Suprapubic skin (tissue), 4 donors: ENCODE measurements at regions not wholly inside any gene's neighbourhood (a gene's known extent, or its start where the extent isn't known, plus 50 kb on each side); places are given as distances from the start of the nearest gene placed in this dataset.

Experiments
- DNase-seq, 2 donors: peaks; one replicate each; pipeline ENCODE4 v3.0.0-alpha.2; 2019; ENCODE audit warnings: low spot score in 2 of 2
- H3K27ac ChIP-seq: fragments of 200-600 bp; sonication (generic); one replicate; pipeline ENCODE4 v1.5.1; 2019
- H3K27me3 ChIP-seq: fragments of 200-600 bp; sonication (generic); one replicate; pipeline ENCODE4 v1.5.1; 2019
- H3K36me3 ChIP-seq: fragments of 200-600 bp; sonication (generic); one replicate; pipeline ENCODE4 v1.5.1; 2019
- H3K4me1 ChIP-seq: fragments of 200-600 bp; sonication (generic); one replicate; pipeline ENCODE4 v1.5.1; 2019
- H3K4me3 ChIP-seq: fragments of 200-600 bp; sonication (generic); one replicate; pipeline ENCODE4 v1.5.1; 2019; ENCODE audit warnings: mild to moderate bottlenecking
- H3K9me3 ChIP-seq: fragments of 200-600 bp; sonication (generic); one replicate; pipeline ENCODE4 v1.5.1; 2019
- EP300 ChIP-seq: sonication (generic); formaldehyde crosslinking; IDR thresholded peaks from one replicate; pipeline ENCODE4 v1.6.1; 2017; ENCODE audit warnings: antibody characterized with exemption
- POLR2A ChIP-seq, 2 donors: fragments of 450-650 bp; IDR thresholded peaks; one replicate each; pipeline ENCODE4 v1.6.1; 2017; ENCODE audit warnings: antibody characterized with exemption in 2 of 2, mild to moderate bottlenecking in 2 of 2, moderate library complexity in 2 of 2
- POLR2AphosphoS5 ChIP-seq, 3 donors: sonication (generic); formaldehyde crosslinking; IDR thresholded peaks; one replicate each; pipeline ENCODE4 v1.6.1; 2017; ENCODE audit warnings: antibody characterized with exemption in 3 of 3
- WGBS: methylation state at CpG from one replicate; pipeline ENCODE4 v1.1.5; 2018; 5-methylcytosine and 5-hydroxymethylcytosine counted together
- TF ChIP-seq, protein P1 (sequence below), 2 donors: fragments of 200-600 bp in 1 of 2; fragments of 450-650 bp in 1 of 2; sonication (generic) in 1 of 2; IDR thresholded peaks; one replicate each; pipeline ENCODE4 v1.5.1; 2016 to 2019; ENCODE audit warnings: antibody characterized with exemption in 2 of 2, mild to moderate bottlenecking in 1 of 2, moderate library complexity in 1 of 2

DNA sequence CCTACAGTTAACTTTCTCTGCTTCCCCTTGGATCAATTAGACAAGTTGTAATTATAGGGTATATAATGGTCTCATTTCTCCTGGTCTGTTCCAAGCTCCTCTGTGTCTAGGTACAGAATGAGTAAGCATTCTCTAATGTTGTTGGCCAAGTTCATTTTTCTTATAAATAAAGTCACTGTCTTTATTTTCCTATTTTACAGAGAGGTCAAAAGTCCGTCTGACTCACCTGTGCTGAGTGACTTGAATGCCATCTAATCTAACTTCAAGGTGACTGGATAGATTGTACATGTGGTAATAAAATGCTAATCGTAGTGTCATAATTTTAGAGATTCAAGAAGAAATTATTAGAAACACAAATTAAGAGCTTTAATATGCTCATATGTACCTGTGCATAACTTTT is 500.2 kb downstream of the PDCD6IP start:
- Histone ChIP-seq H3K9me3 (no peaks in the 10 kb centered on the region), H3K27ac (no peak overlapping the region), H3K27me3 (no peaks in the 10 kb centered on the region), H3K4me3 (no peak overlapping the region), H3K36me3 (no peaks in the 10 kb centered on the region), H3K4me1 (no peaks in the 10 kb centered on the region)
- DNase-seq: no peak
- TF ChIP-seq POLR2A (IDR thresholded peaks at IDR 0.05) (no peak), EP300 (no peak), POLR2AphosphoS5 (IDR thresholded peaks at IDR 0.05) (no peak)
- TF ChIP-seq, protein P1, sequence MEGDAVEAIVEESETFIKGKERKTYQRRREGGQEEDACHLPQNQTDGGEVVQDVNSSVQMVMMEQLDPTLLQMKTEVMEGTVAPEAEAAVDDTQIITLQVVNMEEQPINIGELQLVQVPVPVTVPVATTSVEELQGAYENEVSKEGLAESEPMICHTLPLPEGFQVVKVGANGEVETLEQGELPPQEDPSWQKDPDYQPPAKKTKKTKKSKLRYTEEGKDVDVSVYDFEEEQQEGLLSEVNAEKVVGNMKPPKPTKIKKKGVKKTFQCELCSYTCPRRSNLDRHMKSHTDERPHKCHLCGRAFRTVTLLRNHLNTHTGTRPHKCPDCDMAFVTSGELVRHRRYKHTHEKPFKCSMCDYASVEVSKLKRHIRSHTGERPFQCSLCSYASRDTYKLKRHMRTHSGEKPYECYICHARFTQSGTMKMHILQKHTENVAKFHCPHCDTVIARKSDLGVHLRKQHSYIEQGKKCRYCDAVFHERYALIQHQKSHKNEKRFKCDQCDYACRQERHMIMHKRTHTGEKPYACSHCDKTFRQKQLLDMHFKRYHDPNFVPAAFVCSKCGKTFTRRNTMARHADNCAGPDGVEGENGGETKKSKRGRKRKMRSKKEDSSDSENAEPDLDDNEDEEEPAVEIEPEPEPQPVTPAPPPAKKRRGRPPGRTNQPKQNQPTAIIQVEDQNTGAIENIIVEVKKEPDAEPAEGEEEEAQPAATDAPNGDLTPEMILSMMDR (IDR thresholded peaks at IDR 0.05): no peak
- 79% methylated on average over 2 of the region's 2 CpGs for WGBS

DNA sequence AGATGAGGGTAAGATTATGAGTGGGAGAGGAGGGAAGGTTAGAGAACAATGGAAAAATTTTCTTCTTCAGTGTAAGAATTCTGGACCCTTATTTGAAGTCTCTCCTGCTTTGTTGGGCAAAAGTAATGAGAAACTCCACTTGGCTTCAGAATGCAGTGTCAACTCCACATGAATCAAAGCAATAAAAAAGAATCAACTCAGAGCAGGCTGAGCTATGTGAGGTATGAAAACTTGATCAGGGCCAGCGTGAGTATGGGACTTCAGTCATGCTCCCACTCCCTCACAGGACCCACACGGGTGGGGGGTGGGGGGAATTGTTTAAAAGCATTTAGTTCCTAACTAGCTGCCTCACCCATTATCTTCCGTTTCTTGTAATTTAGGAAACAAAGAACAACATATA is 502.2 kb downstream of the PDCD6IP start:
- WGBS: 29% methylated on average over 3 of the region's 3 CpGs
- DNase-seq: no peak
- H3K27me3 ChIP-seq: no peaks in the 10 kb centered on the region
- no peaks in the 10 kb centered on the region for H3K9me3 ChIP-seq
- no peak overlapping the region for H3K27ac ChIP-seq
- TF ChIP-seq, protein P1 (IDR thresholded peaks at IDR 0.05): no peak
- TF ChIP-seq EP300 (no peak), POLR2A (IDR thresholded peaks at IDR 0.05) (no peak), POLR2AphosphoS5 (IDR thresholded peaks at IDR 0.05) (no peak)
- no peaks in the 10 kb centered on the region for H3K4me1 ChIP-seq
- no peaks in the 10 kb centered on the region for H3K36me3 ChIP-seq
- no peak overlapping the region for H3K4me3 ChIP-seq

DNA sequence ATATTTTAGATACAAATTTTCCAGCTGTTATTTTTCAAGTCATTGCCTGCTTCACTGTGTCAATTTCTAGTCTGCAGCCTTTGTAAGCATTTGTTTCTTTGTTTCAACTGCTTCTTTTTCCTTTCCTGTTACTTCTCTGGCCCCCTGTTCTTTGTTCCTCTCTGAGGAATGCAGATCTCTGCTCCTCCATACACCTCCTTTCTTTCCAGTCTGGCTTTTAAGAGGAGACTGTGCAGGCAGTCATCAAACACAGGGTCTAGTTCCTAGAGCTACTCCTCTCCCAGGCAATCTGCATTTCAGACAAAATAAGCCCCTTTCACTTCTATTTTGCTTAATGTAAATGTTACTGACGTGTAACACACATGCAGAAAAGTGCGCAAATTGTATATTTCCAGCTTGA is 502.9 kb downstream of the PDCD6IP start:
- no peak for TF ChIP-seq POLR2A (IDR thresholded peaks at IDR 0.05)
- TF ChIP-seq, protein P1 (IDR thresholded peaks at IDR 0.05): no peak
- no peak for TF ChIP-seq POLR2AphosphoS5 (IDR thresholded peaks at IDR 0.05)
- no peak for TF ChIP-seq EP300
- DNase-seq: no peak
- 100% methylated on average over 2 of the region's 2 CpGs for WGBS

DNA sequence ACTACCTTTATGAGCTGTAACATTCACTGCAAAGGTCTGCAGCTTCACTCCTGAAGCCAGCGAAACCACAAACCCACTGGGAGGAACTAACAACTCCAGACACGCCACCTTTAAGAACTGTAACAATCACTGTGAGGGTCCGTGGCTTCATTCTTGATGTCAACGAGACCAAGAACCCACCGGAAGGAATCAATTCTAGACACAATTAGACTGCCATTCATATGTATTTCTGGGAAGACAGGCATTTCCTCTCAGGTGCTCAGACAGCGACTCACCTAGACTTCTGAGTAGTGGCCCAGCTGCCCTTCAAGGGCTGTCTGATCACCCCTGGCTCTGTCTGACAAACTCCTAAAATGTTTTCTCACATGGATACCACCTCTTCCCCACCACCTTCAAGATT is 506.8 kb downstream of the PDCD6IP start:
- no peak for DNase-seq
- Histone ChIP-seq H3K9me3 (no peaks in the 10 kb centered on the region), H3K4me3 (no peak overlapping the region), H3K27ac (no peak overlapping the region), H3K4me1 (no peaks in the 10 kb centered on the region), H3K36me3 (no peaks in the 10 kb centered on the region), H3K27me3 (no peaks in the 10 kb centered on the region)
- TF ChIP-seq POLR2A (IDR thresholded peaks at IDR 0.05): no peak
- TF ChIP-seq, protein P1 (IDR thresholded peaks at IDR 0.05): no peak
- TF ChIP-seq EP300: no peak
- no peak for TF ChIP-seq POLR2AphosphoS5 (IDR thresholded peaks at IDR 0.05)
- 88% methylated on average over 6 of the region's 6 CpGs for WGBS

More for the DNA sequence above, 502.9 kb downstream of the PDCD6IP start:
- H3K27ac ChIP-seq: no peak overlapping the region
- H3K9me3 ChIP-seq: no peaks in the 10 kb centered on the region
- no peaks in the 10 kb centered on the region for H3K27me3 ChIP-seq
- no peaks in the 10 kb centered on the region for H3K4me1 ChIP-seq
- H3K4me3 ChIP-seq: no peak overlapping the region
- H3K36me3 ChIP-seq: no peaks in the 10 kb centered on the region

DNA sequence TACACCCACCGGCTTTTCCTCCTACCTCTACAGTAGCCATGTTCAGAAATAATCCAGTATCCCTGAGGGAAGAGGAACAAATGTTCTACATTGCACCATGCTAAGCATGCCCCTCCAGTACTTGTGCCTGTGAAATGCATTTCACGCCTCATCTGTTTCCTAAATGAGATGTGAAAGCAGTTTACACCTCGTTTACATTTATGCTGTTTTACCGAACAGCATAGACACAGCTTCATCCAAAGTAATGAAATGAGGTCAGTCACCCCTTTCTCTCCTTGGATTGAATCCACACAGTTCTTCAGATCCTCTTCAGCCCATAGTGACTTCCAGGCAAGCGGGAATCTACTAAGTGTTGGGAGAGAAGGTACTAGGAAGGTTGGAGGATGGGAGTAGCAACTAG is 514.3 kb downstream of the PDCD6IP start:
- H3K4me3 ChIP-seq: no peak overlapping the region
- 83% methylated on average over 5 of the region's 5 CpGs for WGBS
- peaks cover 5% of the 10 kb centered on the region for H3K9me3 ChIP-seq

More for the DNA sequence above, 514.3 kb downstream of the PDCD6IP start:
- DNase-seq: no peak
- no peaks in the 10 kb centered on the region for H3K36me3 ChIP-seq
- TF ChIP-seq, protein P1 (IDR thresholded peaks at IDR 0.05): no peak
- no peak for TF ChIP-seq EP300
- H3K27me3 ChIP-seq: no peaks in the 10 kb centered on the region
- H3K27ac ChIP-seq: no peak overlapping the region
- no peaks in the 10 kb centered on the region for H3K4me1 ChIP-seq
